ENCODE measurements at regions not wholly inside any gene's neighbourhood (a gene's known extent, or its start where the extent isn't known, plus 50 kb on each side); places are given as distances from the start of the nearest gene placed in this dataset.
"Not testable (repeated sequence)": the region's sequence is repeated elsewhere in the genome, so short reads cannot be mapped to it uniquely, and the experiment has no call there.

GRCh38 chr2:7377916-7378569 is 460.8 kb downstream of the RNF144A start:
- DNase-seq (ENCODE audit: low read depth, low spot score), result no peak

- no peak for DNase-seq (ENCODE audit: low read depth, low spot score)
Measured at GRCh38 chr2:7378591-7378990, 461.4 kb downstream of the RNF144A start.

- no peak for DNase-seq (ENCODE audit: low read depth, low spot score)
Measured at GRCh38 chr2:7379799-7380198, 462.6 kb downstream of the RNF144A start.

- no peak for DNase-seq (ENCODE audit: low read depth, low spot score)
Measured at GRCh38 chr2:7384773-7385349, 467.6 kb downstream of the RNF144A start.

GRCh38 chr2:7390311-7390710 is 473.1 kb downstream of the RNF144A start:
- DNase-seq (ENCODE audit: low read depth, low spot score), result not testable (repeated sequence)

- DNase-seq (ENCODE audit: low read depth, low spot score), result no peak
Measured at GRCh38 chr2:7392076-7392787, 475.0 kb downstream of the RNF144A start.

GRCh38 chr2:7394195-7394594 is 477.0 kb downstream of the RNF144A start:
- DNase-seq (ENCODE audit: low read depth, low spot score), result no peak

- DNase-seq (ENCODE audit: low read depth, low spot score), result no peak
Measured at GRCh38 chr2:7400628-7401027, 483.4 kb downstream of the RNF144A start.

- DNase-seq (ENCODE audit: low read depth, low spot score), result no peak
Measured at GRCh38 chr2:7403092-7403775, 486.0 kb downstream of the RNF144A start.

- no peak for DNase-seq (ENCODE audit: low read depth, low spot score)
Measured at GRCh38 chr2:7405861-7406715, 488.9 kb downstream of the RNF144A start.

GRCh38 chr2:7407001-7407400 is 489.8 kb downstream of the RNF144A start:
- DNase-seq (ENCODE audit: low read depth, low spot score), result no peak

- DNase-seq (ENCODE audit: low read depth, low spot score), result no peak
Measured at GRCh38 chr2:7407906-7408680, 490.9 kb downstream of the RNF144A start.

- no peak for DNase-seq (ENCODE audit: low read depth, low spot score)
Measured at GRCh38 chr2:7411691-7412090, 494.5 kb downstream of the RNF144A start.

- DNase-seq (ENCODE audit: low read depth, low spot score), result no peak
Measured at GRCh38 chr2:7417845-7418742, 500.9 kb downstream of the RNF144A start.

- no peak for DNase-seq (ENCODE audit: low read depth, low spot score)
Measured at GRCh38 chr2:7419186-7419585, 502.0 kb downstream of the RNF144A start.

- DNase-seq (ENCODE audit: low read depth, low spot score), result no peak
Measured at GRCh38 chr2:7419814-7420311, 502.7 kb downstream of the RNF144A start.

- no peak for DNase-seq (ENCODE audit: low read depth, low spot score)
Measured at GRCh38 chr2:7420530-7420929, 503.3 kb downstream of the RNF144A start.

- no peak for DNase-seq (ENCODE audit: low read depth, low spot score)
Measured at GRCh38 chr2:7424481-7424880, 507.3 kb downstream of the RNF144A start.

- peak; percentile 17 for DNase-seq (ENCODE audit: low read depth, low spot score)
Measured at GRCh38 chr2:7427293-7428060, 510.3 kb downstream of the RNF144A start.

Measured in smooth muscle cell of the brain vasculature (primary cell).